ENCODE measurements at regions not wholly inside any gene's neighbourhood (a gene's known extent, or its start where the extent isn't known, plus 50 kb on each side); places are given as distances from the start of the nearest gene placed in this dataset.

- Histone ChIP-seq H3K27ac (ENCODE audit: insufficient read depth, low read depth, low read length) (no peak overlapping the region), H3K79me2 (ENCODE audit: control insufficient read depth, insufficient read depth, low read length) (no peaks in the 10 kb centered on the region), H2AFZ (ENCODE audit: low read depth, low read length) (no peak overlapping the region), H3K4me2 (ENCODE audit: insufficient read depth, low read length) (no peak overlapping the region), H3K4me1 (ENCODE audit: control insufficient read depth, extremely low read depth, insufficient read depth, low read length) (no peaks in the 10 kb centered on the region), H3K36me3 (ENCODE audit: control insufficient read depth in 2 of 2, extremely low read depth in 1 of 2, insufficient read depth in 2 of 2, low read length in 2 of 2) (no peaks in the 10 kb centered on the region), H3K9ac (replicated peaks; ENCODE audit: extremely low read depth, insufficient read depth, low read length) (no peak overlapping the region), H3K9me3 (replicated peaks; ENCODE audit: control insufficient read depth, insufficient read depth, low read length) (no peaks in the 10 kb centered on the region), H4K20me1 (replicated peaks; ENCODE audit: control insufficient read depth, extremely low read depth, insufficient read depth, low read length) (no peaks in the 10 kb centered on the region), H3K27me3 (ENCODE audit: control insufficient read depth in 2 of 2, insufficient read depth in 2 of 2, low read length in 2 of 2) (peaks cover 0 to 2% of the 10 kb centered on the region in 2 experiments), H3K9me1 (replicated peaks; ENCODE audit: control insufficient read depth, extremely low read depth, insufficient read depth, low read length) (no peaks in the 10 kb centered on the region), H3K4me3 (replicated peaks in 1 of 3; ENCODE audit: insufficient read depth in 1 of 3, low read depth in 1 of 3, low read length in 3 of 3) (no peak overlapping the region)
- TF ChIP-seq EZH2 (IDR thresholded peaks at IDR 0.05; ENCODE audit: borderline replicate concordance, low read depth, low read length, severe bottlenecking) (no peak), GATA2 (IDR thresholded peaks at IDR 0.05; ENCODE audit: insufficient read depth, insufficient read length, low read depth, low read length) (no peak), FOS (IDR thresholded peaks at IDR 0.05; ENCODE audit: borderline replicate concordance, insufficient read depth, low read length) (no peak), POLR2AphosphoS5 (IDR thresholded peaks at IDR 0.05; ENCODE audit: insufficient read depth, low read depth, low read length) (no peak), JUN (IDR thresholded peaks at IDR 0.05; ENCODE audit: borderline replicate concordance, insufficient read depth, insufficient read length, low read depth) (no peak), POLR2A (IDR thresholded peaks at IDR 0.05; ENCODE audit: low read depth, low read length) (no peak), MYC (IDR thresholded peaks at IDR 0.05; ENCODE audit: low read depth, low read length) (no peak)
- TF ChIP-seq, protein P1, sequence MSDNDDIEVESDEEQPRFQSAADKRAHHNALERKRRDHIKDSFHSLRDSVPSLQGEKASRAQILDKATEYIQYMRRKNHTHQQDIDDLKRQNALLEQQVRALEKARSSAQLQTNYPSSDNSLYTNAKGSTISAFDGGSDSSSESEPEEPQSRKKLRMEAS (IDR thresholded peaks at IDR 0.05; ENCODE audit: insufficient read depth, insufficient read length) = no peak
- TF ChIP-seq, protein P2, sequence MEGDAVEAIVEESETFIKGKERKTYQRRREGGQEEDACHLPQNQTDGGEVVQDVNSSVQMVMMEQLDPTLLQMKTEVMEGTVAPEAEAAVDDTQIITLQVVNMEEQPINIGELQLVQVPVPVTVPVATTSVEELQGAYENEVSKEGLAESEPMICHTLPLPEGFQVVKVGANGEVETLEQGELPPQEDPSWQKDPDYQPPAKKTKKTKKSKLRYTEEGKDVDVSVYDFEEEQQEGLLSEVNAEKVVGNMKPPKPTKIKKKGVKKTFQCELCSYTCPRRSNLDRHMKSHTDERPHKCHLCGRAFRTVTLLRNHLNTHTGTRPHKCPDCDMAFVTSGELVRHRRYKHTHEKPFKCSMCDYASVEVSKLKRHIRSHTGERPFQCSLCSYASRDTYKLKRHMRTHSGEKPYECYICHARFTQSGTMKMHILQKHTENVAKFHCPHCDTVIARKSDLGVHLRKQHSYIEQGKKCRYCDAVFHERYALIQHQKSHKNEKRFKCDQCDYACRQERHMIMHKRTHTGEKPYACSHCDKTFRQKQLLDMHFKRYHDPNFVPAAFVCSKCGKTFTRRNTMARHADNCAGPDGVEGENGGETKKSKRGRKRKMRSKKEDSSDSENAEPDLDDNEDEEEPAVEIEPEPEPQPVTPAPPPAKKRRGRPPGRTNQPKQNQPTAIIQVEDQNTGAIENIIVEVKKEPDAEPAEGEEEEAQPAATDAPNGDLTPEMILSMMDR (IDR thresholded peaks at IDR 0.05; ENCODE audit: extremely low read depth in 1 of 2, insufficient read depth in 1 of 2, low read depth in 1 of 2, low read length in 2 of 2) = no peak
- ChIA-PET CTCF (no interaction called here), POLR2A (no interaction called here)
- BruUV-seq (replicated peaks) = no TSS peak
- intact Hi-C loops (cut with micrococcal nuclease) = no loop called here
- dilution Hi-C loops (cut with MboI; ENCODE audit: extremely low pct_ligation_motif_present, low sequenced_read_pairs) = no loop called here
- DNase-seq (ENCODE audit: low read depth, low spot score) (no peak), FAIRE-seq (no peak)
These were observed 120.0 kb downstream of the KCNA5 start for GRCh38 chr12:5163661-5164060.

Measured in endothelial cell of umbilical vein (primary cell).